Transverse colon (tissue), 3 donors: ENCODE measurements at regions not wholly inside any gene's neighbourhood (a gene's known extent, or its start where the extent isn't known, plus 50 kb on each side); places are given as distances from the start of the nearest gene placed in this dataset.

Experiments
- CTCF ChIP-seq, 5 experiments: fragments of 200-600 bp in 3 of 5; fragments of 450-650 bp in 2 of 5; sonication (generic) in 3 of 5; IDR thresholded peaks; 1 replicate in 2 of 5; 2 replicates in 3 of 5; pipeline ENCODE4 v1.5.1; 2016 to 2017; ENCODE audit warnings: antibody characterized with exemption in 5 of 5, inconsistent platforms in 3 of 5, mild to moderate bottlenecking in 2 of 5, moderate library complexity in 1 of 5
- EP300 ChIP-seq: sonication (generic); formaldehyde crosslinking; IDR thresholded peaks from one replicate; pipeline ENCODE4 v1.6.1; 2017; ENCODE audit warnings: antibody characterized with exemption, low read depth
- POLR2A ChIP-seq: fragments of 450-650 bp; IDR thresholded peaks from one replicate; pipeline ENCODE4 v1.6.1; 2016; ENCODE audit warnings: antibody characterized with exemption, mild to moderate bottlenecking, moderate library complexity

DNA sequence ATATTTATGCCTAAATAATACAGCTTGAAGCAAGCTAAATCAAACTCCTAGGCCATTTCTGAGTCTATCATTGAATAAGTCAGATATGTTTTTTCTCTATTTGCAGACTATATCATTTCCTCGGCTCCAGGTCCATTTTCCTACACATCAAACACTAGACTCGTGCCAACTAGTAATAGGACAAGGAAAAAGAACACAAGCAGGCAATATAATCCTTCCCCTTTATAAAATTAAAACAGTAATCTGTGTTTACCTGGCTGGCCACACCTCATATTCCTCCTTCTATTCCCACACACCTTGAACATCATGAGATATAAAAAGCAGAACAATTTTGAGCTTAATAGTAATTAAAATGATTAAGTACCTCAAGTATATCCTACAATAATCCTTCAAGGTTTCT is 325.7 kb downstream of the TFEC start:
- TF ChIP-seq CTCF (IDR thresholded peaks at IDR 0.05) (no peak), POLR2A (no peak), EP300 (no peak)
